HG03095 (cell line): ENCODE measurements at regions not wholly inside any gene's neighbourhood (a gene's known extent, or its start where the extent isn't known, plus 50 kb on each side); places are given as distances from the start of the nearest gene placed in this dataset.
"Not testable (repeated sequence)": the region's sequence is repeated elsewhere in the genome, so short reads cannot be mapped to it uniquely, and the experiment has no call there.

Experiments
- ATAC-seq: cut with Tn5 transposase; IDR thresholded peaks from one replicate; pipeline ENCODE4 v1.9.1; 2021; ENCODE audit warnings: moderate library complexity; ENCODE audit not compliant: unreplicated experiment

GRCh38 chr5:17326600-17327037 is 109.2 kb downstream of the BASP1 start:
- ATAC-seq, result no peak

GRCh38 chr5:17327048-17327625 is 109.7 kb downstream of the BASP1 start:
- no peak for ATAC-seq

- ATAC-seq, result no peak
Observed at GRCh38 chr5:17329571-17329970, 112.1 kb downstream of the BASP1 start.

- ATAC-seq, result no peak
Observed at GRCh38 chr5:17330386-17330785, 113.0 kb downstream of the BASP1 start.

- ATAC-seq, result no peak
Observed at GRCh38 chr5:17331651-17332050, 114.2 kb downstream of the BASP1 start.

GRCh38 chr5:17333755-17334154 is 116.3 kb downstream of the BASP1 start:
- no peak for ATAC-seq

- ATAC-seq, result no peak
Observed at GRCh38 chr5:17336054-17336453, 118.6 kb downstream of the BASP1 start.

GRCh38 chr5:17336723-17337122 is 119.3 kb downstream of the BASP1 start:
- not testable (repeated sequence) for ATAC-seq

GRCh38 chr5:17339841-17340240 is 122.4 kb downstream of the BASP1 start:
- no peak for ATAC-seq

GRCh38 chr5:17340379-17340778 is 122.9 kb downstream of the BASP1 start:
- ATAC-seq, result no peak

GRCh38 chr5:17340819-17341218 is 123.4 kb downstream of the BASP1 start:
- ATAC-seq, result no peak

- peak; percentile 97 for ATAC-seq
Observed at GRCh38 chr5:17343675-17344074, 126.2 kb downstream of the BASP1 start.

GRCh38 chr5:17346811-17347210 is 129.4 kb downstream of the BASP1 start:
- ATAC-seq, result no peak

- ATAC-seq, result no peak
Observed at GRCh38 chr5:17352223-17352622, 134.8 kb downstream of the BASP1 start.

GRCh38 chr5:17354265-17354664 is 136.8 kb downstream of the BASP1 start:
- no peak for ATAC-seq

GRCh38 chr5:17355586-17356346 is 138.3 kb downstream of the BASP1 start:
- no peak for ATAC-seq

GRCh38 chr5:17356551-17356950 is 139.1 kb downstream of the BASP1 start:
- ATAC-seq, result no peak

GRCh38 chr5:17357504-17357903 is 140.1 kb downstream of the BASP1 start:
- no peak for ATAC-seq

GRCh38 chr5:17358031-17358430 is 140.0 kb upstream of the TAF11L2 start:
- no peak for ATAC-seq

GRCh38 chr5:17359451-17360011 is 138.5 kb upstream of the TAF11L2 start:
- ATAC-seq, result no peak

GRCh38 chr5:17360879-17361278 is 137.2 kb upstream of the TAF11L2 start:
- ATAC-seq, result no peak

GRCh38 chr5:17361331-17361730 is 136.7 kb upstream of the TAF11L2 start:
- ATAC-seq, result no peak
